HFFc6 (cell line): ENCODE measurements at regions not wholly inside any gene's neighbourhood (a gene's known extent, or its start where the extent isn't known, plus 50 kb on each side); places are given as distances from the start of the nearest gene placed in this dataset.

Source experiments
- DNase-seq: peaks from one replicate; pipeline ENCODE4 v3.0.0-alpha.2; 2018
- H3K27ac Mint-ChIP-seq: 2 replicates; pipeline ENCODE4 v1.8.0; 2020; ENCODE audit warnings: mild to moderate bottlenecking, mixed read lengths
- H3K27me3 Mint-ChIP-seq: 2 replicates; pipeline ENCODE4 v1.8.0; 2021; ENCODE audit warnings: mild to moderate bottlenecking, moderate library complexity, mixed read lengths; ENCODE audit not compliant: insufficient read depth
- H3K36me3 Mint-ChIP-seq: 2 replicates; pipeline ENCODE4 v1.8.0; 2021; ENCODE audit warnings: low read depth, mixed read lengths
- H3K4me1 Mint-ChIP-seq: 2 replicates; pipeline ENCODE4 v1.8.0; 2020; ENCODE audit warnings: low read depth, mixed read lengths
- H3K4me3 Mint-ChIP-seq: 2 replicates; pipeline ENCODE4 v1.8.0; 2020; ENCODE audit warnings: mild to moderate bottlenecking, moderate library complexity, mixed read lengths
- H3K9me3 Mint-ChIP-seq: 2 replicates; pipeline ENCODE4 v1.8.0; 2020; ENCODE audit warnings: mild to moderate bottlenecking, mixed read lengths
- TF ChIP-seq, protein P1 (sequence below): fragments of 200-600 bp; sonication (generic); IDR thresholded peaks from 2 replicates; pipeline ENCODE4 v1.5.0; 2021; ENCODE audit warnings: antibody characterized with exemption, mild to moderate bottlenecking

- Mint-ChIP-seq H3K9me3 (peaks cover 14% of the 10 kb centered on the region), H3K27me3 (no peaks in the 10 kb centered on the region), H3K36me3 (no peaks in the 10 kb centered on the region), H3K4me3 (no peak overlapping the region), H3K4me1 (no peaks in the 10 kb centered on the region), H3K27ac (no peak overlapping the region)
- TF ChIP-seq, protein P1, sequence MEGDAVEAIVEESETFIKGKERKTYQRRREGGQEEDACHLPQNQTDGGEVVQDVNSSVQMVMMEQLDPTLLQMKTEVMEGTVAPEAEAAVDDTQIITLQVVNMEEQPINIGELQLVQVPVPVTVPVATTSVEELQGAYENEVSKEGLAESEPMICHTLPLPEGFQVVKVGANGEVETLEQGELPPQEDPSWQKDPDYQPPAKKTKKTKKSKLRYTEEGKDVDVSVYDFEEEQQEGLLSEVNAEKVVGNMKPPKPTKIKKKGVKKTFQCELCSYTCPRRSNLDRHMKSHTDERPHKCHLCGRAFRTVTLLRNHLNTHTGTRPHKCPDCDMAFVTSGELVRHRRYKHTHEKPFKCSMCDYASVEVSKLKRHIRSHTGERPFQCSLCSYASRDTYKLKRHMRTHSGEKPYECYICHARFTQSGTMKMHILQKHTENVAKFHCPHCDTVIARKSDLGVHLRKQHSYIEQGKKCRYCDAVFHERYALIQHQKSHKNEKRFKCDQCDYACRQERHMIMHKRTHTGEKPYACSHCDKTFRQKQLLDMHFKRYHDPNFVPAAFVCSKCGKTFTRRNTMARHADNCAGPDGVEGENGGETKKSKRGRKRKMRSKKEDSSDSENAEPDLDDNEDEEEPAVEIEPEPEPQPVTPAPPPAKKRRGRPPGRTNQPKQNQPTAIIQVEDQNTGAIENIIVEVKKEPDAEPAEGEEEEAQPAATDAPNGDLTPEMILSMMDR: no peak
- no peak for DNase-seq
These were observed 1075.7 kb downstream of the AMY1C start for GRCh38 chr1:104825401-104825800.

DNA sequence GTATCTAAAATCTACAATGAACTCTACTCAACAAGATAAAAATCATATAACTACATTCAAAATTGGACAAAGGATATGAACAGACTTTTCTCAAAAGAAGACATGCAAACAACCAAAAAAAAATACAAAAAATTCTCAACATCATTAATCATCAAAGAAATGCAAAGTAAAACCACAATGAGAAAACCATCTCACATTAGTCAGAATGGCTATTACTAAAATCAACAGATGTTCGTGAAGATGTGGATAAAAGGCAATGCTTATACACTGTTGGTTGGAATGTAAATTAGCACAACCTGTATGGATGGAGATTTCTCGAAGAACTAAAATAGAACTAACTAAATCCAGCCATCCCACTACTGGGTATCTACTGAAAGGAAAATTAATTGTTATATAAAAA, 1080.8 kb downstream of the AMY1C start:
- peaks cover 5% of the 10 kb centered on the region; the same call in 1 of the 2 replicates for H3K36me3 Mint-ChIP-seq
- no peak overlapping the region for H3K27ac Mint-ChIP-seq
- peaks cover 36% of the 10 kb centered on the region for H3K9me3 Mint-ChIP-seq
- no peaks in the 10 kb centered on the region for H3K4me1 Mint-ChIP-seq
- H3K27me3 Mint-ChIP-seq: no peaks in the 10 kb centered on the region
- DNase-seq: no peak
- TF ChIP-seq, protein P1: no peak
- no peak overlapping the region for H3K4me3 Mint-ChIP-seq

GRCh38 chr1:104852151-104852550, 1102.5 kb downstream of the AMY1C start:
- Mint-ChIP-seq H3K36me3 (no peaks in the 10 kb centered on the region), H3K27ac (no peak overlapping the region)

DNA sequence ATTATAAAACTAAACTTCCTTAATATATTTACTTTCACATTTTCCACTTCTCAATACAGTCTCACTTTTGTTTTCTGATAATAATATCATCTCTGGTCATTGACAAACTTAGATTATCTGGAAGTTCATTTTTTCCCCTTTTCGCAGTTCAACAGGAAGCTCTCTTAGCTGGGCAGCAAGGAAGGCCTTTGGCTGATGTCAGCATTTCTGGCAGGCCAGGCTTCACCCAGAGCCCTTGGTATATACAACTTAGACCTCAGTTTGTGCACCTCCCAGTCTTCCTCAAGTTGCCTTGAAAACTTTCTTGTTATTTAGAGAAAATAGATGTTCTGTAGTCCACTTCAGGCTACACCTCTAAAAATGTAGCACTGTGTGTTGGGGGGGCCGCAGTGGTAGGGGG, 1103.6 kb downstream of the AMY1C start:
- Mint-ChIP-seq H3K36me3 (no peaks in the 10 kb centered on the region), H3K4me1 (no peaks in the 10 kb centered on the region), H3K27me3 (no peaks in the 10 kb centered on the region), H3K4me3 (no peak overlapping the region), H3K9me3 (peaks cover 20% of the 10 kb centered on the region), H3K27ac (no peak overlapping the region)
- TF ChIP-seq, protein P1: no peak
- DNase-seq: no peak

More at GRCh38 chr1:104852151-104852550, 1102.5 kb downstream of the AMY1C start:
- no peak for DNase-seq
- TF ChIP-seq, protein P1: no peak
- Mint-ChIP-seq H3K4me1 (no peaks in the 10 kb centered on the region), H3K9me3 (peaks cover 10% of the 10 kb centered on the region), H3K4me3 (no peak overlapping the region), H3K27me3 (no peaks in the 10 kb centered on the region)

DNA sequence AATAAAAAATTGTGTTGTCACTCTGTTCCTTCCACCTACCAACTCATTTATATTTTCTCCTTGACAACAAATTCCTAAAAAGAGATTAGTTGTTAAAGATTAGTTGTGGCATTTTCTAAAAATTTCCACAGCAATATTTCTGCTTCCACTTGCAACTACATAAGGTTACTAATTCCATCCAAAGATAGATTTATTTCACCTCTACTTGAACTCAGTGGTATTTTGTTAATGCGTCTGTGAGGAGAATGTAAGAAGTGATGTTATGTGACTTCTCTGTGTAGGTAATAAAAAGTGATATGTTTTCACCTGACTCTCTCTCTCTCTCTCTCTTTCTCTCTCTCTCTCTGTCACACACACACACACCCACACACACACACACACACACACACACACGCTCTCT, 1104.8 kb downstream of the AMY1C start:
- Mint-ChIP-seq H3K27me3 (no peaks in the 10 kb centered on the region), H3K4me3 (no peak overlapping the region), H3K4me1 (no peaks in the 10 kb centered on the region), H3K27ac (no peak overlapping the region), H3K9me3 (peaks cover 26% of the 10 kb centered on the region), H3K36me3 (no peaks in the 10 kb centered on the region)
- DNase-seq: no peak
- TF ChIP-seq, protein P1: no peak

- DNase-seq: no peak
- Mint-ChIP-seq H3K4me1 (no peaks in the 10 kb centered on the region), H3K9me3 (peaks cover 27% of the 10 kb centered on the region), H3K4me3 (no peak overlapping the region), H3K36me3 (no peaks in the 10 kb centered on the region), H3K27me3 (no peaks in the 10 kb centered on the region), H3K27ac (no peak overlapping the region)
- TF ChIP-seq, protein P1: no peak
These were observed 1105.9 kb downstream of the AMY1C start for GRCh38 chr1:104855550-104855949.
